ENCODE measurements at regions not wholly inside any gene's neighbourhood (a gene's known extent, or its start where the extent isn't known, plus 50 kb on each side); places are given as distances from the start of the nearest gene placed in this dataset.

GRCh38 chr21:43357715-43358430 lies 69.1 kb downstream of the SIK1 start:
- Histone ChIP-seq H3F3A (ENCODE audit: low read length, unreplicated experiment) (no peaks in the 10 kb centered on the region), H3K4me3 (ENCODE audit: low read length) (no peak overlapping the region), H4K20me1 (ENCODE audit: low read length) (no peaks in the 10 kb centered on the region), H3K4me1 (ENCODE audit: insufficient read depth, low read length) (no peaks in the 10 kb centered on the region), H2AFZ (ENCODE audit: low read length) (no peak overlapping the region), H3K9ac (ENCODE audit: low read length) (no peak overlapping the region), H3K27ac (ENCODE audit: low read length) (no peak overlapping the region), H3K4me2 (ENCODE audit: low read length) (no peak overlapping the region), H3K27me3 (ENCODE audit: low read length) (no peaks in the 10 kb centered on the region), H3K79me2 (ENCODE audit: low read length) (no peaks in the 10 kb centered on the region), H3K36me3 (ENCODE audit: low read depth, low read length) (no peaks in the 10 kb centered on the region), H3K9me3 (ENCODE audit: low read length) (no peaks in the 10 kb centered on the region), H3K9me2 (replicated peaks; ENCODE audit: low read length) (no peaks in the 10 kb centered on the region)
- POLR2A ChIA-PET (ENCODE audit: unreplicated experiment): no interaction called here
- intact Hi-C loops (cut with micrococcal nuclease): no loop called here
- no TSS peak for BruUV-seq (replicated peaks)
- no peak for TF ChIP-seq EZH2 (IDR thresholded peaks at IDR 0.05; ENCODE audit: low read length, unreplicated experiment)
- no peak for TF ChIP-seq CTCF (conservative IDR thresholded peaks at IDR 0.05; ENCODE audit: low read depth, low read length)
- no peak for TF ChIP-seq EZH2phosphoT487 (IDR thresholded peaks at IDR 0.05; ENCODE audit: borderline replicate concordance, low read length)
- DNase-seq: no peak
- CTCF ChIA-PET: no interaction called here
- no peak for ATAC-seq

GRCh38 chr21:43355925-43356289 lies 71.0 kb downstream of the SIK1 start:
- no peak overlapping the region for H3K9ac ChIP-seq (ENCODE audit: low read length)
- H3K27me3 ChIP-seq (ENCODE audit: low read length): no peaks in the 10 kb centered on the region
- no peaks in the 10 kb centered on the region for H3K4me1 ChIP-seq (ENCODE audit: insufficient read depth, low read length)
- H3K79me2 ChIP-seq (ENCODE audit: low read length): no peaks in the 10 kb centered on the region
- H3K4me3 ChIP-seq (ENCODE audit: low read length): no peak overlapping the region
- no peaks in the 10 kb centered on the region for H3K9me2 ChIP-seq (replicated peaks; ENCODE audit: low read length)
- no peak for ATAC-seq
- no peaks in the 10 kb centered on the region for H4K20me1 ChIP-seq (ENCODE audit: low read length)
- H3K4me2 ChIP-seq (ENCODE audit: low read length): no peak overlapping the region
- no peak for DNase-seq
- CTCF ChIA-PET: no interaction called here
- H3K27ac ChIP-seq (ENCODE audit: low read length): no peak overlapping the region
- POLR2A ChIA-PET (ENCODE audit: unreplicated experiment): no interaction called here
- H2AFZ ChIP-seq (ENCODE audit: low read length): no peak overlapping the region
- H3K36me3 ChIP-seq (ENCODE audit: low read depth, low read length): no peaks in the 10 kb centered on the region
- no TSS peak for BruUV-seq (replicated peaks)
- TF ChIP-seq EZH2phosphoT487 (IDR thresholded peaks at IDR 0.05; ENCODE audit: borderline replicate concordance, low read length) (no peak), EZH2 (IDR thresholded peaks at IDR 0.05; ENCODE audit: low read length, unreplicated experiment) (no peak), CTCF (conservative IDR thresholded peaks at IDR 0.05; ENCODE audit: low read depth, low read length) (no peak)
- intact Hi-C loops (cut with micrococcal nuclease): no loop called here
- no peaks in the 10 kb centered on the region for H3K9me3 ChIP-seq (ENCODE audit: low read length)
- H3F3A ChIP-seq (ENCODE audit: low read length, unreplicated experiment): no peaks in the 10 kb centered on the region

GRCh38 chr21:43355266-43355924 lies 71.5 kb downstream of the SIK1 start:
- Histone ChIP-seq H3K9me3 (ENCODE audit: low read length) (no peaks in the 10 kb centered on the region), H3K36me3 (ENCODE audit: low read depth, low read length) (no peaks in the 10 kb centered on the region), H3F3A (ENCODE audit: low read length, unreplicated experiment) (no peaks in the 10 kb centered on the region), H3K4me1 (ENCODE audit: insufficient read depth, low read length) (no peaks in the 10 kb centered on the region), H3K4me3 (ENCODE audit: low read length) (no peak overlapping the region), H3K27ac (ENCODE audit: low read length) (no peak overlapping the region), H3K27me3 (ENCODE audit: low read length) (no peaks in the 10 kb centered on the region), H3K9ac (ENCODE audit: low read length) (no peak overlapping the region), H3K9me2 (replicated peaks; ENCODE audit: low read length) (no peaks in the 10 kb centered on the region), H3K79me2 (ENCODE audit: low read length) (no peaks in the 10 kb centered on the region), H4K20me1 (ENCODE audit: low read length) (no peaks in the 10 kb centered on the region), H3K4me2 (ENCODE audit: low read length) (no peak overlapping the region), H2AFZ (ENCODE audit: low read length) (no peak overlapping the region)
- no TSS peak for BruUV-seq (replicated peaks)
- ChIA-PET CTCF (no interaction called here), POLR2A (ENCODE audit: unreplicated experiment) (no interaction called here)
- ATAC-seq (no peak), DNase-seq (no peak)
- intact Hi-C loops (cut with micrococcal nuclease): no loop called here
- TF ChIP-seq CTCF (conservative IDR thresholded peaks at IDR 0.05; ENCODE audit: low read depth, low read length) (no peak), EZH2 (IDR thresholded peaks at IDR 0.05; ENCODE audit: low read length, unreplicated experiment) (no peak)
